Astrocyte (in vitro differentiated cells and primary cell): ENCODE measurements at regions not wholly inside any gene's neighbourhood (a gene's known extent, or its start where the extent isn't known, plus 50 kb on each side); places are given as distances from the start of the nearest gene placed in this dataset.

Experiments used
- CTCF ChIP-seq: IDR thresholded peaks from 2 replicates; pipeline ENCODE4 v1.5.1; 2011; ENCODE audit warnings: low read depth, mild to moderate bottlenecking, inconsistent platforms, low read length, moderate library complexity; ENCODE audit not compliant: insufficient read depth
- EZH2 ChIP-seq: IDR thresholded peaks from 2 replicates; pipeline ENCODE4 v1.6.1; 2012; ENCODE audit warnings: mild to moderate bottlenecking, low read length, inconsistent platforms; ENCODE audit not compliant: insufficient read depth

GRCh38 chr12:78473561-78473960 lies 391.0 kb upstream of the SYT1 start:
- TF ChIP-seq CTCF (no peak), EZH2 (no peak)
